MM.1S (cell line): ENCODE measurements at regions not wholly inside any gene's neighbourhood (a gene's known extent, or its start where the extent isn't known, plus 50 kb on each side); places are given as distances from the start of the nearest gene placed in this dataset.

Experiments
- DNase-seq: peaks from one replicate; pipeline ENCODE4 v3.0.0-alpha.2; 2015
- H2AFZ ChIP-seq: fragments of 300-600 bp; sonication (generic); 2 replicates; pipeline ENCODE4 v1.6.0; 2016; ENCODE audit warnings: antibody characterized with exemption, low read length
- H3F3A ChIP-seq: fragments of 300-600 bp; sonication (generic); 2 replicates; pipeline ENCODE4 v1.6.1; 2016; ENCODE audit warnings: mild to moderate bottlenecking, antibody characterized with exemption, low read length, moderate library complexity, mixed read lengths; ENCODE audit not compliant: insufficient read depth
- H3K27ac ChIP-seq: fragments of 300-600 bp; sonication (generic); 2 replicates; pipeline ENCODE4 v1.5.1; 2016; ENCODE audit warnings: mild to moderate bottlenecking, low read length
- H3K27me3 ChIP-seq: fragments of 300-600 bp; sonication (generic); replicated peaks from 2 replicates; pipeline ENCODE4 v1.6.0; 2016; ENCODE audit warnings: low read length; ENCODE audit not compliant: insufficient read depth
- H3K36me3 ChIP-seq: fragments of 300-600 bp; sonication (generic); replicated peaks from 2 replicates; pipeline ENCODE4 v1.6.1; 2016; ENCODE audit warnings: mild to moderate bottlenecking, low read length, mixed read lengths; ENCODE audit not compliant: insufficient read depth
- H3K4me1 ChIP-seq: fragments of 300-600 bp; sonication (generic); 2 replicates; pipeline ENCODE4 v1.6.1; 2016; ENCODE audit warnings: low read length, mixed read lengths
- H3K4me2 ChIP-seq: fragments of 300-600 bp; sonication (generic); 2 replicates; pipeline ENCODE4 v1.6.0; 2016; ENCODE audit warnings: low read depth, low read length
- H3K4me3 ChIP-seq: fragments of 300-600 bp; sonication (generic); 2 replicates; pipeline ENCODE4 v1.5.1; 2016; ENCODE audit warnings: low read length, mixed read lengths
- H3K79me2 ChIP-seq: fragments of 300-600 bp; sonication (generic); 2 replicates; pipeline ENCODE4 v1.6.1; 2016; ENCODE audit warnings: mixed run types, low read length, mixed read lengths
- H3K9ac ChIP-seq: fragments of 300-600 bp; sonication (generic); 2 replicates; pipeline ENCODE4 v1.6.1; 2016; ENCODE audit warnings: low read length, mixed read lengths
- H3K9me2 ChIP-seq: fragments of 300-600 bp; sonication (generic); replicated peaks from 2 replicates; pipeline ENCODE4 v1.6.1; 2016; ENCODE audit warnings: mild to moderate bottlenecking, low read length, mixed read lengths; ENCODE audit not compliant: insufficient read depth
- H3K9me3 ChIP-seq: fragments of 300-600 bp; sonication (generic); replicated peaks from 2 replicates; pipeline ENCODE4 v1.6.1; 2016; ENCODE audit warnings: mild to moderate bottlenecking, low read length, mixed read lengths; ENCODE audit not compliant: insufficient read depth
- H4K20me1 ChIP-seq: fragments of 300-600 bp; sonication (generic); 2 replicates; pipeline ENCODE4 v1.6.1; 2016; ENCODE audit warnings: mild to moderate bottlenecking, low read length, moderate library complexity, mixed read lengths; ENCODE audit not compliant: insufficient read depth
- CTCF ChIP-seq: fragments of 300-600 bp; sonication (generic); IDR thresholded peaks from 2 replicates; pipeline ENCODE4 v1.5.1; 2016; ENCODE audit warnings: antibody characterized with exemption, low read length, mixed read lengths
- EZH2 ChIP-seq: fragments of 300-600 bp; sonication (generic); optimal IDR thresholded peaks from 2 replicates; pipeline ENCODE3; 2017; ENCODE audit warnings: low read depth, mild to moderate bottlenecking, antibody characterized with exemption, low read length, mixed read lengths
- EZH2phosphoT487 ChIP-seq: fragments of 300-600 bp; sonication (generic); IDR thresholded peaks from 2 replicates; pipeline ENCODE4 v1.6.1; 2018; ENCODE audit warnings: antibody characterized with exemption, low read length

GRCh38 chr2:208618220-208618619, 211.6 kb downstream of the PTH2R start:
- Histone ChIP-seq H3K4me3 (no peak overlapping the region), H3K36me3 (no peaks in the 10 kb centered on the region), H3K27me3 (no peaks in the 10 kb centered on the region; the same call in 1 of the 2 replicates), H4K20me1 (no peaks in the 10 kb centered on the region), H3F3A (no peaks in the 10 kb centered on the region), H2AFZ (no peak overlapping the region), H3K4me2 (no peak overlapping the region), H3K79me2 (no peaks in the 10 kb centered on the region), H3K9ac (no peak overlapping the region), H3K9me2 (no peaks in the 10 kb centered on the region), H3K27ac (no peak overlapping the region), H3K4me1 (no peaks in the 10 kb centered on the region), H3K9me3 (no peaks in the 10 kb centered on the region)
- DNase-seq: no peak
- TF ChIP-seq EZH2phosphoT487 (no peak), EZH2 (no peak), CTCF (no peak)

- Histone ChIP-seq H3K9me3 (no peaks in the 10 kb centered on the region), H3K27me3 (no peaks in the 10 kb centered on the region; the same call in 1 of the 2 replicates), H2AFZ (no peak overlapping the region), H3K9me2 (no peaks in the 10 kb centered on the region), H3K4me3 (no peak overlapping the region), H3K36me3 (no peaks in the 10 kb centered on the region), H3K4me1 (no peaks in the 10 kb centered on the region), H3K79me2 (no peaks in the 10 kb centered on the region), H3F3A (no peaks in the 10 kb centered on the region), H4K20me1 (no peaks in the 10 kb centered on the region), H3K9ac (no peak overlapping the region), H3K27ac (no peak overlapping the region), H3K4me2 (no peak overlapping the region)
- no peak for DNase-seq
- TF ChIP-seq EZH2 (no peak), EZH2phosphoT487 (no peak), CTCF (no peak)
Observed at GRCh38 chr2:208619993-208620392, 213.4 kb downstream of the PTH2R start.

- Histone ChIP-seq H2AFZ (no peak overlapping the region), H3K9me2 (no peaks in the 10 kb centered on the region), H3K4me2 (no peak overlapping the region), H3F3A (no peaks in the 10 kb centered on the region), H3K9me3 (no peaks in the 10 kb centered on the region), H3K27me3 (no peaks in the 10 kb centered on the region; the same call in 1 of the 2 replicates), H3K4me1 (no peaks in the 10 kb centered on the region), H3K4me3 (no peak overlapping the region), H4K20me1 (no peaks in the 10 kb centered on the region), H3K27ac (no peak overlapping the region), H3K36me3 (no peaks in the 10 kb centered on the region), H3K79me2 (no peaks in the 10 kb centered on the region), H3K9ac (no peak overlapping the region)
- no peak for TF ChIP-seq CTCF
- TF ChIP-seq EZH2phosphoT487: no peak
- TF ChIP-seq EZH2: no peak
- DNase-seq: no peak
Observed at GRCh38 chr2:208620487-208620978, 213.9 kb downstream of the PTH2R start.
